OCI-LY1 (cell line): ENCODE measurements at regions not wholly inside any gene's neighbourhood (a gene's known extent, or its start where the extent isn't known, plus 50 kb on each side); places are given as distances from the start of the nearest gene placed in this dataset.

Experiments
- EZH2 ChIP-seq: fragments of 200-600 bp; sonication (generic), shearing (Covaris generic); IDR thresholded peaks from 2 replicates; pipeline ENCODE4 v1.8.0; 2017; ENCODE audit warnings: borderline replicate concordance, mixed run types, mild to moderate bottlenecking, antibody characterized with exemption, low read length, moderate library complexity, mixed read lengths
- TF ChIP-seq, protein P1 (sequence below): fragments of 200-600 bp; sonication (generic), shearing (Covaris generic); IDR thresholded peaks from 2 replicates; pipeline ENCODE4 v1.5.1; 2017; ENCODE audit warnings: mild to moderate bottlenecking, antibody characterized with exemption, low read length, moderate library complexity, mixed read lengths

DNA sequence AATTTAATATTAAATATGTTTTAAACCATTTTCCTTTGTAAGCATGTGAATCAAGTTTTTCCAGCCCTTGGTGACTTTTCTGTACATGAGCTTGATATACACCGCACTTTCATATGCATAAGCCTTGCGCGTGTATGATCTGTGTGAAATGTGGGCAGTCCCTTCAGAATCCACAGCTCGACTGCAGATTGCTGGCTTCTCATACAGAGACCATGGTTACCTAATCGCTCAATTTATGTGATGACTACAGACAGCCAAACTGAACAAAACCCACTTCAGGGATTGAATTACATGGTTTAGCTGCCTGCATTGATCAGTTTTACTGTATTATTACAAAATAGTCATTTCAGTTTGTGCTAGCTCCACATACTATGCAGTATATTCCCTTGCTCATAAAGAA, 212.3 kb upstream of the NECTIN3 start:
- TF ChIP-seq, protein P1, sequence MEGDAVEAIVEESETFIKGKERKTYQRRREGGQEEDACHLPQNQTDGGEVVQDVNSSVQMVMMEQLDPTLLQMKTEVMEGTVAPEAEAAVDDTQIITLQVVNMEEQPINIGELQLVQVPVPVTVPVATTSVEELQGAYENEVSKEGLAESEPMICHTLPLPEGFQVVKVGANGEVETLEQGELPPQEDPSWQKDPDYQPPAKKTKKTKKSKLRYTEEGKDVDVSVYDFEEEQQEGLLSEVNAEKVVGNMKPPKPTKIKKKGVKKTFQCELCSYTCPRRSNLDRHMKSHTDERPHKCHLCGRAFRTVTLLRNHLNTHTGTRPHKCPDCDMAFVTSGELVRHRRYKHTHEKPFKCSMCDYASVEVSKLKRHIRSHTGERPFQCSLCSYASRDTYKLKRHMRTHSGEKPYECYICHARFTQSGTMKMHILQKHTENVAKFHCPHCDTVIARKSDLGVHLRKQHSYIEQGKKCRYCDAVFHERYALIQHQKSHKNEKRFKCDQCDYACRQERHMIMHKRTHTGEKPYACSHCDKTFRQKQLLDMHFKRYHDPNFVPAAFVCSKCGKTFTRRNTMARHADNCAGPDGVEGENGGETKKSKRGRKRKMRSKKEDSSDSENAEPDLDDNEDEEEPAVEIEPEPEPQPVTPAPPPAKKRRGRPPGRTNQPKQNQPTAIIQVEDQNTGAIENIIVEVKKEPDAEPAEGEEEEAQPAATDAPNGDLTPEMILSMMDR, result no peak
- no peak for TF ChIP-seq EZH2
